ENCODE measurements at regions not wholly inside any gene's neighbourhood (a gene's known extent, or its start where the extent isn't known, plus 50 kb on each side); places are given as distances from the start of the nearest gene placed in this dataset.
A peak's percentile ranks its signal among the peaks of the same experiment; 100 is the strongest.

- intact Hi-C loops (cut with DNase I) = no loop called here
- H3K4me1 ChIP-seq = no peaks in the 10 kb centered on the region
- DNase-seq (no peak), ATAC-seq (no peak)
- TF ChIP-seq CTCF (IDR thresholded peaks at IDR 0.05) = no peak
- no peak for TF ChIP-seq POLR2A (IDR thresholded peaks at IDR 0.05)
- H3K27me3 ChIP-seq = no peaks in the 10 kb centered on the region
- no peaks in the 10 kb centered on the region for H3K36me3 ChIP-seq (replicated peaks in 1 of 2; ENCODE audit: insufficient read depth in 1 of 2, low read depth in 2 of 2)
- 45 to 46% methylated on average over 2 of the region's 2 CpGs for WGBS, 2 donors
- H3K27ac ChIP-seq = no peak overlapping the region
- no peaks in the 10 kb centered on the region for H3K9me3 ChIP-seq
- H3K4me3 ChIP-seq = no peak overlapping the region
These were observed 208.9 kb downstream of the LPIN1 start for GRCh38 chr2:11955314-11955713.

GRCh38 chr2:11955884-11956291 lies 209.5 kb downstream of the LPIN1 start:
- intact Hi-C loops (cut with DNase I) = no loop called here
- Histone ChIP-seq H3K9me3 (no peaks in the 10 kb centered on the region), H3K27me3 (no peaks in the 10 kb centered on the region), H3K4me1 (no peaks in the 10 kb centered on the region), H3K36me3 (replicated peaks in 1 of 2; ENCODE audit: insufficient read depth in 1 of 2, low read depth in 2 of 2) (no peaks in the 10 kb centered on the region), H3K27ac (no peak overlapping the region), H3K4me3 (no peak overlapping the region)
- ATAC-seq (no peak), DNase-seq (peak in 1 of 4 donors; percentile 7)
- TF ChIP-seq POLR2A (IDR thresholded peaks at IDR 0.05) (no peak), CTCF (IDR thresholded peaks at IDR 0.05) (no peak)
- 58 to 64% methylated on average over 9 of the region's 9 CpGs for WGBS, 2 donors

GRCh38 chr2:11962707-11963328 lies 216.4 kb downstream of the LPIN1 start:
- Histone ChIP-seq H3K4me1 (no peaks in the 10 kb centered on the region), H3K9me3 (no peaks in the 10 kb centered on the region), H3K27ac (no peak overlapping the region), H3K36me3 (replicated peaks in 1 of 2; ENCODE audit: insufficient read depth in 1 of 2, low read depth in 2 of 2) (no peaks in the 10 kb centered on the region), H3K27me3 (no peaks in the 10 kb centered on the region), H3K4me3 (no peak overlapping the region)
- 79 to 85% methylated on average over 10 of the region's 10 CpGs for WGBS, 2 donors
- ATAC-seq (no peak), DNase-seq (no peak)
- intact Hi-C loops (cut with DNase I) = no loop called here
- TF ChIP-seq POLR2A (IDR thresholded peaks at IDR 0.05) (no peak), CTCF (IDR thresholded peaks at IDR 0.05) (no peak)

GRCh38 chr2:11963966-11964365 lies 217.5 kb downstream of the LPIN1 start:
- Histone ChIP-seq H3K27me3 (no peaks in the 10 kb centered on the region), H3K4me1 (no peaks in the 10 kb centered on the region), H3K36me3 (replicated peaks in 1 of 2; ENCODE audit: insufficient read depth in 1 of 2, low read depth in 2 of 2) (no peaks in the 10 kb centered on the region), H3K4me3 (no peak overlapping the region), H3K9me3 (no peaks in the 10 kb centered on the region), H3K27ac (no peak overlapping the region)
- no peak for ATAC-seq
- no peak for DNase-seq
- 81 to 85% methylated on average over 1 of the region's 1 CpG for WGBS, 2 donors
- intact Hi-C loops (cut with DNase I) = no loop called here
- TF ChIP-seq CTCF (IDR thresholded peaks at IDR 0.05) (no peak), POLR2A (IDR thresholded peaks at IDR 0.05) (no peak)

GRCh38 chr2:11967946-11968465 lies 221.6 kb downstream of the LPIN1 start:
- intact Hi-C loops (cut with DNase I) = no loop called here
- peak in 1 of 4 donors; percentile 19 for DNase-seq
- no peak overlapping the region for H3K27ac ChIP-seq

More at GRCh38 chr2:11967946-11968465, 221.6 kb downstream of the LPIN1 start:
- 29 to 42% methylated on average over 7 of the region's 7 CpGs for WGBS, 2 donors
- no peak for ATAC-seq
- no peaks in the 10 kb centered on the region for H3K4me1 ChIP-seq
- no peak overlapping the region for H3K4me3 ChIP-seq
- H3K27me3 ChIP-seq = no peaks in the 10 kb centered on the region
- H3K9me3 ChIP-seq = no peaks in the 10 kb centered on the region
- TF ChIP-seq POLR2A (IDR thresholded peaks at IDR 0.05) (no peak), CTCF (IDR thresholded peaks at IDR 0.05) (no peak)
- H3K36me3 ChIP-seq (replicated peaks in 1 of 2; ENCODE audit: insufficient read depth in 1 of 2, low read depth in 2 of 2) = no peaks in the 10 kb centered on the region
